HG02970 (cell line): ENCODE measurements at regions not wholly inside any gene's neighbourhood (a gene's known extent, or its start where the extent isn't known, plus 50 kb on each side); places are given as distances from the start of the nearest gene placed in this dataset.
"Not testable (repeated sequence)": the region's sequence is repeated elsewhere in the genome, so short reads cannot be mapped to it uniquely, and the experiment has no call there.

Experiments used
- ATAC-seq: cut with Tn5 transposase; IDR thresholded peaks from one replicate; pipeline ENCODE4 v1.9.1; 2021; ENCODE audit warnings: mild to moderate bottlenecking, moderate library complexity, moderate number of reproducible peaks; ENCODE audit not compliant: unreplicated experiment, low FRiP score

- not testable (repeated sequence) for ATAC-seq
These were observed 545.2 kb upstream of the NR2F2 start for GRCh38 chr15:95785276-95785675.

GRCh38 chr15:95793231-95793630 is 537.3 kb upstream of the NR2F2 start:
- ATAC-seq, result no peak

- ATAC-seq, result no peak
These were observed 535.1 kb upstream of the NR2F2 start for GRCh38 chr15:95795386-95795785.

GRCh38 chr15:95799286-95800200 is 531.0 kb upstream of the NR2F2 start:
- ATAC-seq, result no peak

- ATAC-seq, result no peak
These were observed 526.0 kb upstream of the NR2F2 start for GRCh38 chr15:95804484-95804883.

- ATAC-seq, result no peak
These were observed 518.0 kb upstream of the NR2F2 start for GRCh38 chr15:95812491-95812890.

GRCh38 chr15:95814908-95815307 is 515.6 kb upstream of the NR2F2 start:
- ATAC-seq, result no peak

GRCh38 chr15:95816591-95816990 is 513.9 kb upstream of the NR2F2 start:
- no peak for ATAC-seq

- no peak for ATAC-seq
These were observed 507.5 kb upstream of the NR2F2 start for GRCh38 chr15:95822961-95823360.

- ATAC-seq, result no peak
These were observed 505.3 kb upstream of the NR2F2 start for GRCh38 chr15:95825208-95825607.

- ATAC-seq, result no peak
These were observed 504.7 kb upstream of the NR2F2 start for GRCh38 chr15:95825671-95826411.

GRCh38 chr15:95826412-95827195 is 503.9 kb upstream of the NR2F2 start:
- no peak for ATAC-seq

GRCh38 chr15:95829062-95829461 is 501.4 kb upstream of the NR2F2 start:
- no peak for ATAC-seq

GRCh38 chr15:95830281-95830680 is 500.2 kb upstream of the NR2F2 start:
- ATAC-seq, result no peak

GRCh38 chr15:95832668-95833067 is 497.8 kb upstream of the NR2F2 start:
- ATAC-seq, result no peak

- ATAC-seq, result no peak
These were observed 496.3 kb upstream of the NR2F2 start for GRCh38 chr15:95834028-95834804.

GRCh38 chr15:95836536-95836935 is 494.0 kb upstream of the NR2F2 start:
- ATAC-seq, result no peak

- ATAC-seq, result no peak
These were observed 493.0 kb upstream of the NR2F2 start for GRCh38 chr15:95837341-95838004.

GRCh38 chr15:95839367-95839782 is 491.1 kb upstream of the NR2F2 start:
- no peak for ATAC-seq

GRCh38 chr15:95840004-95840403 is 490.5 kb upstream of the NR2F2 start:
- no peak for ATAC-seq
